ENCODE measurements at regions not wholly inside any gene's neighbourhood (a gene's known extent, or its start where the extent isn't known, plus 50 kb on each side); places are given as distances from the start of the nearest gene placed in this dataset.
"Not testable (repeated sequence)": the region's sequence is repeated elsewhere in the genome, so short reads cannot be mapped to it uniquely, and the experiment has no call there.

DNA sequence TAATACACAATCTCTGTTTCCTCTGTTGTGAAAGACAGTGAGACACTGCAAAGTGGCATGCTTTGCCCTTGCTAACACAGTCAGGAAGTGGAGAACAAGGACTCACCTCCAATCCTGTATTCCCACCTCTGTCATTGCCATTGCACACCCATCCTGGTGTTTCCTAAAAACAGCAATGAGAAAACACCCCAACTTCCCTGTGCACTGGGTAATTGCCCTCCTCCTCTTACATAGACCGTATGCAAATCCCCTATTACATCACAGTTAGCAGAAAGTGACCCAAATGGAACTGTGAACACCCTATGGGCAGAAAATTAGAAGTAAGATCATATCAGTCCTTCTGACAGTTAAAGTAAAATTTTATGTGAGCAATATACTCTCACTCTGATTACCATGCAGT lies 355.5 kb downstream of the BCL11B start:
- H3K9me3 ChIP-seq, result no peaks in the 10 kb centered on the region
- TF ChIP-seq CTCF (IDR thresholded peaks at IDR 0.05) (no peak), EP300 (IDR thresholded peaks at IDR 0.05) (no peak), POLR2A (IDR thresholded peaks at IDR 0.05) (no peak), POLR2AphosphoS5 (IDR thresholded peaks at IDR 0.05) (no peak)
- no peak overlapping the region for H3K4me3 ChIP-seq
- no peak overlapping the region for H3K27ac ChIP-seq
- no peak for ATAC-seq
- H3K27me3 ChIP-seq, result peaks cover 10% of the 10 kb centered on the region
- WGBS, 2 donors (ENCODE audit: low coverage in 1 of 2), result 75 to 89% methylated on average over 1 of the region's 1 CpG
- H3K36me3 ChIP-seq, result no peaks in the 10 kb centered on the region
- H3K4me1 ChIP-seq, result no peaks in the 10 kb centered on the region

GRCh38 chr14:98919434-98919833 lies 352.6 kb downstream of the BCL11B start:
- H3K9me3 ChIP-seq, result peaks cover 0 to 9% (median 0%) of the 10 kb centered on the region in 3 donors
- TF ChIP-seq CTCF (IDR thresholded peaks at IDR 0.05) (no peak), POLR2AphosphoS5 (IDR thresholded peaks at IDR 0.05) (no peak), EP300 (IDR thresholded peaks at IDR 0.05) (no peak), POLR2A (IDR thresholded peaks at IDR 0.05) (no peak)

GRCh38 chr14:98921306-98921705 lies 350.7 kb downstream of the BCL11B start:
- H3K4me1 ChIP-seq, H3K4me3 ChIP-seq, H3K9me3 ChIP-seq, H3K27ac ChIP-seq, ATAC-seq, H3K36me3 ChIP-seq, H3K27me3 ChIP-seq: not testable (repeated sequence)
- 94 to 100% methylated on average over 3 of the region's 3 CpGs for WGBS, 2 donors (ENCODE audit: low coverage in 1 of 2)

More at GRCh38 chr14:98919434-98919833, 352.6 kb downstream of the BCL11B start:
- 67% methylated on average over 1 of the region's 2 CpGs; no CpG with 5 or more reads in 1 of the 2 donors for WGBS, 2 donors (ENCODE audit: low coverage in 1 of 2)
- Histone ChIP-seq H3K4me3 (no peak overlapping the region), H3K4me1 (no peaks in the 10 kb centered on the region), H3K27ac (no peak overlapping the region), H3K27me3 (peaks cover 6% of the 10 kb centered on the region), H3K36me3 (no peaks in the 10 kb centered on the region)
- no peak for ATAC-seq

DNA sequence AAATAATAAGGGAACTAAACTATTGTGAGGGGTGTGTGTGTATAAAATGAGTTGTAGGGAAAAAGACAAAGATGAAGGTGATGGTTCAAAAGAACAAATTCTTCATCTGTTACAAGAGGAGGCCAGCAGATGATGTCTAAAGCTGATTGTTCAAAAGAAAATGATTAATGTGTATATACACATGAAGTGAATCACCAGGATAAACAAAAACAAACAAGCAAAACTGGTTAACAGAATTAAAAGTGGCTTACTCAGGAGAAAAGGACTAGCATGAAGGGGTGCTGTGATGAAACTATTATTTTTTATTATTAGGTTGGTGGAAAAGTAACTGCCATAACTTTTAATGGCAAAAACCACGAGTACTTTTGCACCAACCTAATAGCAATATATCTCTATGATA lies 348.4 kb downstream of the BCL11B start:
- no peak for TF ChIP-seq EP300 (IDR thresholded peaks at IDR 0.05)
- no peak for TF ChIP-seq POLR2A (IDR thresholded peaks at IDR 0.05)
- TF ChIP-seq POLR2AphosphoS5 (IDR thresholded peaks at IDR 0.05), result no peak
- no peak for TF ChIP-seq CTCF (IDR thresholded peaks at IDR 0.05)
- Histone ChIP-seq H3K27me3 (no peaks in the 10 kb centered on the region), H3K4me1 (no peaks in the 10 kb centered on the region), H3K4me3 (no peak overlapping the region), H3K9me3 (peaks cover 0 to 9% (median 0%) of the 10 kb centered on the region in 3 donors), H3K36me3 (no peaks in the 10 kb centered on the region), H3K27ac (no peak overlapping the region)
- no peak for ATAC-seq
- 69 to 75% methylated on average over 1 of the region's 1 CpG for WGBS, 2 donors (ENCODE audit: low coverage in 1 of 2)

- Histone ChIP-seq H3K27me3 (no peaks in the 10 kb centered on the region), H3K9me3 (peaks cover 0 to 9% (median 0%) of the 10 kb centered on the region in 3 donors), H3K4me1 (no peaks in the 10 kb centered on the region), H3K27ac (no peak overlapping the region), H3K4me3 (no peak overlapping the region), H3K36me3 (no peaks in the 10 kb centered on the region)
- WGBS, 2 donors (ENCODE audit: low coverage in 1 of 2), result 86 to 87% methylated on average over 3 to 5 of the region's 8 CpGs
- ATAC-seq, result no peak
- TF ChIP-seq POLR2AphosphoS5 (IDR thresholded peaks at IDR 0.05) (no peak), CTCF (IDR thresholded peaks at IDR 0.05) (no peak), EP300 (IDR thresholded peaks at IDR 0.05) (no peak), POLR2A (IDR thresholded peaks at IDR 0.05) (no peak)
Measured at GRCh38 chr14:98924046-98924445, 348.0 kb downstream of the BCL11B start.
